Hippocampal formation (tissue), 2 donors: ENCODE measurements at regions not wholly inside any gene's neighbourhood (a gene's known extent, or its start where the extent isn't known, plus 50 kb on each side); places are given as distances from the start of the nearest gene placed in this dataset.
"Not testable (repeated sequence)": the region's sequence is repeated elsewhere in the genome, so short reads cannot be mapped to it uniquely, and the experiment has no call there.

Experiments used
- DNase-seq, 2 donors: peaks; one replicate each; lab custom pipeline; 2025; lab: John Stamatoyannopoulos, UW

DNA sequence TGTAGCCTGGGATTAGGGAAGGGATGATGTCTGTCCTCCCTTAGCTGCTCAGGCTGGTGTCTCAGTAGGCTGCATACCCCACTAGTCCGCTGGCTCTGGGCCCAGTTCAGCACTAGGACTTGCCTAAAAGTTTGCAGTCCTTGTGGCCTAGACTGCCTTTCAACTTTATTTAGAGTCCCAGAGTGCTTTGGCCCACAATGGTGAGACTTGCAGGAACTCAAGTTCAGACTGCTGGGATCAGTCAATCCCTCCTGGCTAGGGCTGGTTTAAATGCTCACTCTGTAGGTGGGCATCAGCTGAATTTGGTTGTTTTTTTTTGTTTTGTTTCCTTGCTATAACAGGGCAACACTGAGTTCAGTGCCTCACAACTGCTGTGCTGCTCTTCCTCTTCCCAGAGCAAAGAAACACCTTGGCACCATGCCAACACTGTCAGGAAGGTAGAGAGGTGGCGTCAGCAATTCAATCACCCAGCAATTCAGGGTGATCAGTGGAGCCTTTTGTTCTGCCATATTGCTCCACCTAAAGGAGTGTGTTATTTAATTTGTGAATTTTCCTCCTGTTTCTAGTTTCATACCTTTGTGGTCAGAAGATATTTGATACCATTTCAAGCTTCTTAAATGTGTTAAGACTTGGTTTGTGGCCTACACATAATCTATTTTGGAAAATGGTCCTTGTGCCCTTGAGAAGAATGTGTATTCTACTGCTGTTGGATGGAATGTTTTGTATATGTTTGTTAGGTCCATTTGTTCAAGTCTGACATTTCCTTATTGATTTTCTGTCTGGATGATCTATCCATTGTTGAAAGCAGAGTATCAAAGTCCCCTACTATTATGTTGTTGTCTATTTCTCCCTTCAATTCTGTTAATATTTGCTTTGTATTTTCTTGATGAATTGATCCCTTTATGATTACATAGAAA is 284.0 kb upstream of the PMFBP1 start:
- no peak for DNase-seq

GRCh38 chr16:72453856-72454255 is 281.9 kb upstream of the PMFBP1 start:
- DNase-seq: not testable (repeated sequence)

- no peak for DNase-seq
Observed at GRCh38 chr16:72444696-72445095, 272.7 kb upstream of the PMFBP1 start.

DNA sequence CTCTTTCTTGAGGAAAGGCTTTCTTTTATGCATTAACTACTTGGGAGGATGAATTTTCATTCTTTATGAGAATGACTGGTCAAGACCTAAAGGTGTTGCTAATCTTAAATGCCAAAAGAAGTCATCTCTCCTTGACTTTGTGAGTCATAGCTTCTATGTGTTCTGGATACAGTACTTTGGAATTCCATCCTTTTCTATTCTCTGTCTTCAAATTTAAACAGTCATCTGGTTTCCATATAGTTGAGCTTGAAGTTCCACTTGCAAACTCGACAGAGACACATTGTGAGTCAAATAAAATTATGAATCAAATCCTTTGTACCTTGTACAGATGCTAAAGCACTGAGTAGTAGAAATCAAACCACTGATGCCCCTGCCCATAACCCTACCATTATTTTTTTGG is 271.9 kb upstream of the PMFBP1 start:
- DNase-seq: no peak

GRCh38 chr16:72442385-72443158 is 270.6 kb upstream of the PMFBP1 start:
- DNase-seq: no peak

DNA sequence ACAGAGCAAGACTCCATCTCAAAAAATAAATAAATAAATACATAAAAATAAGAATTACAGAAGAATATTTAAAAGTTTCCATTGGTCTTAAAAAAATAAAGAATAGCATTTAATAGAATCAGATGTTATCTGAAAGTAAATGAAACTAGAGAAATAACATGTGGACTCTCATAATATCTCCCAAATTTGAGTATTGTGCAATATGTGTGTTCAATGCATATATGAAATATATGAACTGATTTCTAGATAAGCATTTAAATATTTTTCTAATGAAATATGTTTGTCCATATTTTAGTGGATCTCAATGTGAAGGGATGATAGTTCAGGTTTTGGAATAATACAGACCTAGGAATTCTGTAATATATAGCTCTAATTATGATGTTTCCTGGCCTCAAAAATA is 265.9 kb upstream of the PMFBP1 start:
- no peak for DNase-seq

- DNase-seq: no peak
Observed at GRCh38 chr16:72434159-72434558, 262.2 kb upstream of the PMFBP1 start.

DNA sequence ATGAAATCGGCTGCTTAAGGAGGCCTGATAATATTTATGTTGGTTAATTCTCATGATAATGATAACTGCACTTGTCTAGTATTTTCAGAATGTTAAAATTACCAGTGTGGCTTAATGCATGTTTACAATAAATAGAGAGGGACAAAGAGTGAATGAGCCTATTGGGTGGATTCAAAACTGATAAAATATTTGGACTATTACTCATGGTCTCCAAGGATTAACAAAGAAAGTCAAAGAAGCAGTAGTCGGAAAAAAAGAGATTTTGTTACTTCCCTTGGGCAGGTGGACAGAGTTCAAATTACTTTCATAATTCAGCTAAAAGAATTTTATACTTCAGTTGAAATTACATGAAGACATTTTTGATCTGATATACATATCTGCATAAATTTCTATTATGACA is 258.2 kb upstream of the PMFBP1 start:
- no peak for DNase-seq

DNA sequence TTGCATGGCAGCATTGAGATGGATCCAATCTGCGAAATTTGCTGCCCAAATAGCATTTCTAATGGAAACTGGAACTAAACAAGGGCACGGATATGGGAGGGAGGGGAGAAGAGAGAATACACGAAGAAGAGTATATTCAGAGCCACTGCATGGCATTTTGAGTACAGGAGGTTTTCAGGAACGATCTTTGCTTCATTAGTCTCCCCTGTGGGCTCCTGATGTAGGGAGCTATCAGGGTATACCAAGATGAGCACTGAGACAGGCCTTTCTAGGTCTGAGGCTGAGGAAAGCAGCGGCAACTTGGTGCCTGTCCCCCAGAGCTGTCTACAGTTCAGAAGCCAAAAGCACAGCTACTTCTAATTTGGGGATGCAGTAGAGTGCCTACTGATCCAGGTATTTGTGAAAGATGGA is 257.7 kb upstream of the PMFBP1 start:
- DNase-seq: peak; percentile 4 to 48

DNA sequence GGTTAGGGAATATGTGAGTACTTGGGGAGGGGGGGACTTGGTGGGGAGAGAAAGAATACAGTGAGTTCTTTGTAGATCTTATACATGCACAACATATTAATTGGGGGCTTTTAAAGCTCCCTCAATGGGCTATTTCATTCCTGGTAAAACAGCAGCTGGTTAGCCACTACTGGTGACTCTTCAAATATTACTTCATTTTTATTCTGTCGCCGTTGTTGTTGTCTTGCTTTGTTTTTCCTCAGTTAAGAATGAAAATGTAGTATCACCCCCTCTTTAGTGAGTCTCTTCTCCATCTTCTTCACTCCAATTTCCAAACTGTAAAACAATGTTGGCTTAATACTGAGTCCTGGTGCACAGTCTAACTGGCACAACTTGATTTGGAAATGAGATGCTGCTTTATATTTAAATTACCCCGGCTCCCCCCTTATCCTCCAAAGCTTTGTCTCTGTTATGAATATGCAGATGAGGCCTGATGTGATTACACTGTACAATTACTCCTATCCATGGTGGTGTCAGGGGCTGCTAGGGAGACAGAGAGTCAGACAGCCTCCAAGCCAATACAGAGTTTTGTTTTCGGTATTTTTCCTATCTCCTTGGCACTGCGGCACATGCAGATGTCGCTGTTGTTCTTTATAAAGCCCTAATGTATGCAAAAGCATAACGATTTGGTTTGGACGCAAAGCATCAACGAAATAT is 256.9 kb upstream of the PMFBP1 start:
- DNase-seq: peak; percentile 81 to 98

DNA sequence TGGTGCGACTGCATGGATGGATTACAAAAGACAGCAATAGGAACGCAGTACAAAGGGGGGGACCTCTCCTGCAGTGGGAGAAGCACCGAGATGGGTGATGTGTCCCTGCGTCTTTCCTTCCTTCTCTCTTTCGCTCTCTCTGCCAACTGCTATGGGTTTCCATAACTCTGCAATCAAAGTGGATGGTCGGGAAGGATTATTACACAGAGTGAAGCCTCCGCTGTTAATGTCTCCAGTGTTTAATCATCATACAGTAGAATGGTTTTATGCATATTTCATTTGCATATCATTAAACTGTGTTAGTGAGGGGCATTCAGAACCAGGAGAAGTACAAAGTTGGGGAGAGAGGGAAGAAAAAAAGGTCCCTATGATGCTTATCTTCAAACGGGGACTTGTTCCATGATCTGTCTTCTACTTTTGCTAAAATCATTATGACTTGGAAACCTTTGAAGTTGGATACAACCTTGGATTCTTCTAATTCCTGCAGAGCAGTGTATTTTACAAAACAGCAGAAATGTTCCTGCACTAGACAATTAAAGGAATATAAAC is 255.9 kb upstream of the PMFBP1 start:
- DNase-seq: peak; percentile 10 to 66

DNA sequence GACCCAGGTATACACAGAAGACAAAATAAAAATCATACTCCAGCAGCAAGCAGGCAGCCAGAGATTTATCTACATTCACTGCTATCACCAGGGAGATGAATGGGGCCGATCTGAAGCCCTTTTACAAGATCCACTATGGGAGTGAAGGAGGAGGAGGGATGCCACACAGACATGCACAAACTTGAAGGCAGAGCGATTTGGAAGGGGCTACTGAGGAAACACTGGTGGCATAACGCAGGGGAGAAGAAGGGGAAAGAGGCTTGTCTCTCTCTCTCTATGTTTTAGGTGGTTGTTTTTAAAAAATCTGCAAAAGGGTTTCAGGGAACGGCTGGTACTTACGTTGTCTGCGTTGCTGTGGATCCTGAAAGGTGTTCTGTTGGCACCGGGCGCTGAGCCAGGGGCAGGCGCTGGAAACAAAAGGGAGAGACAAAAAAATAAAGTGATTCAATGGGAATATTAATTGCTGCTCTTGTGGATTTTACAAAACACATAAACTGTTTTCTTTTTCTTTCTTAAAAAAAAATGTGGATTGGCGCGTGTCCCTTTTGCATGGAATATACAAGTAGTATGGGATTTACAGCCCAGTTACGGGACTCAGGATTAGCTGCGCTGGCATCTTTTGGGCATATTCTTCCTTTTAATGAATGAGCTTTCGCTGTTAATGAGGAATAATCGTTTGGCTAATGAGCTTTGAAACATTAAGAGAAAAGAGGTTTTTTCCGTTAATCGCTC is 255.3 kb upstream of the PMFBP1 start:
- peak; percentile 54 to 75 for DNase-seq

- DNase-seq: peak; percentile 36 to 71
Observed at GRCh38 chr16:72426386-72426785, 254.4 kb upstream of the PMFBP1 start.

DNA sequence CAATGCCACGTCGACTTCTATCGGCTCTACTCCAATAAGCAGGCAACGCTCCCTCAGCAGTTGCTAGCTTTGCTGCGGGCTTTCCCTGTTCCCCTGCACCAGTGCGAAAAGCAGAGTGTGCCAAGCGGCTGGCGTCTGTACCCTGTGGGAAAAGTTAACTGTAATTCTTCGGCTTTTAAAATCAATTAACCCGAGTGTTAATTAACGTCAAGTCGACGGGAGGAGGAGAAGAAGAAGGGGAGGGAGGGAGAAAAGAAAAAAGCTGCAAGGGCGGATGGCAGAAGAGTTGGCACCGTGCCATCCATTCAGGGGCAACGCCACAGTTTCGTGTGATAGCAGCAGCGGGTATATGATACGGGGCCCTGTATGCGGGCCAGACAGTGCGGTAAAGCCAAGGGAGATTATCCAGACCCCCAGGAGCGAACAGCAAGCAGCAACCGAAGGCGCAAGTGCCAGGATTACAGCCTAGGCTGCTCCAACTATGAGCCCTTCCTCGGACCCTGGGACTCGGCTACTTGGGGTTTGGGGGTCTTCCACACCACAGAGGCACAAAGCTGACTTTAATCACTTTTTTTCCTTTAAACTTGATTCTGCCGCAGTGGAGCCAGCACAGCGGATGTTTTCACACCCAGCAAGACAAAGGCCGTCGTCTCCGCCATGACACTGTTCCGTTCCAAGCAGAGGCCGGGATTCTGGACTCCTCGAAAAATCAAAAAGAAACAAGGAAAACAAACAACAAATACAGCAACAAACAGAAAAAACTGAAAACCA is 253.8 kb upstream of the PMFBP1 start:
- DNase-seq: peak; percentile 79

DNA sequence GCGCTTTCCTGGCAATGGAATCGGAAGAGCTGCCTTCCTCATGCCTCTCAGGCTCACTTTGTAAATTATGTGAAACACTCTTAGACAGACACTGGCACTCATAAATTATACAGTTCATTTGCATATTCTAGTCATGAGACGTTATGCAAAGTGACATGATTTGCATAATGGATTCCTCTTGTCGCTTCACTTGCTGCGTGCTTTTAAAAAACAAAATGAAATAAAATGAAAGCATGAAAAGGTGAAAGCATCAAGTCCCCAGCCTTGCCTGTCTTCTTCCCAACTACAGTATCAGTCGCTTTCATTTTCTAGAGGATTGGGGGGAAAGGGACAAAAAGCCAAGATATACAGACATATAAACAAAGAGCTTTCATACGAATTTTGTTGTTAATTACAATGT is 252.8 kb upstream of the PMFBP1 start:
- peak in 1 of 2 donors; percentile 58 for DNase-seq

- DNase-seq: no peak
Observed at GRCh38 chr16:72422308-72422897, 250.4 kb upstream of the PMFBP1 start.

GRCh38 chr16:72419638-72420037 is 247.7 kb upstream of the PMFBP1 start:
- no peak for DNase-seq

DNA sequence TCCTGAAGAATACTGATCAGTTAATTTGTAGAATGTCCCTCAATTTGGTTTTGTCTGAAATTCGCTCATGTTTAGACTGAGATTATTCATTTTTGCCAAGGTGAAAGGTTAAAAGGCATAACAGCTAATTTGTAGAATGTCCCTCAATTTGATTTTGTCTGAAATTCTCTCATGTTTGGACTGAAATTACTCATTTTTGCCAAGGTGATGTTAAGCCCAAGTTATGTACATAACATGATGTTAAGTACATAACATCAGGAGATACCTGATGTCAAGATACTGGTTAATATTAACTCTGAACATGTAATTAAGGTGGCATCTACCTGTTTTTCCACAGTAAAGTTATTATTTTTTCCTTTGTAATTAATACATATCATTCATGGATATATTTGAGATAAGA is 243.4 kb upstream of the PMFBP1 start:
- no peak for DNase-seq

GRCh38 chr16:72410492-72410891 is 238.5 kb upstream of the PMFBP1 start:
- DNase-seq: no peak

DNA sequence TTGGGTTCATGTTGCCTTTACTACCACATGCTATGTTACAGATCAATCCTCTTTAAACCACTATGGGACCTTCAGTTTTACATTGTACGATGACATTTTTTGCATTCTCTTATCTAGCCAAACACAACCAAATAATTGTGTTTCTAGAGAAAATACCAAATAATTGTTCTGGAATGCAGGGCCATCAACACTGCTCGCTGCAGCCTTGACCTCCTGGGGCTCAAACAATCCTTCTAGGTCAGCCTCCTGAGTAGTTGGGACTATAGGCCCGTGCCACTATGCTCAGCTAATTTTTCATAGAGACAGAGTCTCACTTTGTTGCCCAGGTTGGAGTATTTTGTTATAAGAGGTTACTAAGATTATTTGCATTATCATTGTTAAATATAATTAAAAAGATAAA is 237.5 kb upstream of the PMFBP1 start:
- DNase-seq: no peak
